H1 (cell line): ENCODE measurements at regions not wholly inside any gene's neighbourhood (a gene's known extent, or its start where the extent isn't known, plus 50 kb on each side); places are given as distances from the start of the nearest gene placed in this dataset.

Experiments used
- CTCF ChIA-PET: fragments of 300-600 bp; sonication (Branson Sonifier 250); formaldehyde crosslinking; loops from one replicate; lab custom pipeline; 2021; ENCODE audit not compliant: partially characterized antibody; lab: Charles Lee
- POLR2A ChIA-PET: fragments of 300-600 bp; sonication (Branson Sonifier 250); formaldehyde crosslinking; loops from one replicate; lab custom pipeline; 2021; ENCODE audit warnings: inconsistent platforms; ENCODE audit not compliant: partially characterized antibody; lab: Charles Lee
- DNase-seq, 2 experiments: peaks; one replicate each; pipeline versions ENCODE4 v3.0.0 to v3.0.0-alpha.2; 2010 to 2022; ENCODE audit warnings: low spot score in 2 of 2, low read depth in 1 of 2, mixed read lengths in 1 of 2
- FAIRE-seq: peaks from 2 replicates; lab custom pipeline; 2011; peaks lifted over from hg19 to GRCh38; lab: Jason Lieb, UNC
- H2AFZ ChIP-seq: 2 replicates; pipeline ENCODE4 v1.8.1; 2012; ENCODE audit warnings: low read length, inconsistent platforms
- H2AK5ac ChIP-seq: 2 replicates; pipeline ENCODE4 v1.6.1; 2013; ENCODE audit warnings: low read depth, low read length
- H2BK120ac ChIP-seq: replicated peaks from 2 replicates; pipeline ENCODE3; 2013; ENCODE audit warnings: low read depth, low read length, inconsistent platforms
- H2BK12ac ChIP-seq: 2 replicates; pipeline ENCODE4 v1.6.1; 2013; ENCODE audit warnings: low read depth, low read length
- H2BK15ac ChIP-seq: 2 replicates; pipeline ENCODE4 v1.6.1; 2013; ENCODE audit warnings: low read length
- H2BK20ac ChIP-seq: 2 replicates; pipeline ENCODE4 v1.6.1; 2013; ENCODE audit warnings: low read length
- H2BK5ac ChIP-seq: 2 replicates; pipeline ENCODE4 v1.6.1; 2013; ENCODE audit warnings: low read depth, low read length
- H3K14ac ChIP-seq: 2 replicates; pipeline ENCODE4 v1.6.1; 2013; ENCODE audit warnings: inconsistent platforms; ENCODE audit not compliant: insufficient read length
- H3K18ac ChIP-seq: 2 replicates; pipeline ENCODE4 v1.6.1; 2013; ENCODE audit warnings: low read length; ENCODE audit errors: extremely low read depth
- H3K23ac ChIP-seq: 2 replicates; pipeline ENCODE4 v1.6.1; 2013; ENCODE audit warnings: inconsistent platforms; ENCODE audit not compliant: insufficient read length
- H3K23me2 ChIP-seq: 2 replicates; pipeline ENCODE4 v1.6.1; 2013; ENCODE audit warnings: low read depth, low read length
- H3K27ac ChIP-seq: 2 replicates; pipeline ENCODE4 v1.6.1; 2011; ENCODE audit warnings: low read depth, low read length, inconsistent platforms
- H3K27me3 ChIP-seq, 4 experiments: replicated peaks in 1 of 4; 1 replicate in 1 of 4; 2 replicates in 3 of 4; pipeline versions ENCODE4 v1.6.1 to v1.8.1; 2011 to 2013; ENCODE audit warnings: low read length in 3 of 4, mild to moderate bottlenecking in 3 of 4, inconsistent platforms in 2 of 4, mixed read lengths in 2 of 4, moderate library complexity in 1 of 4; ENCODE audit not compliant: control insufficient read depth in 3 of 4, insufficient read depth in 3 of 4; ENCODE audit errors: extremely low read depth in 1 of 4
- H3K36me3 ChIP-seq, 4 experiments: 2 replicates each; pipeline versions ENCODE4 v1.6.1 to v1.8.1; 2011 to 2013; ENCODE audit warnings: mild to moderate bottlenecking in 4 of 4, low read length in 3 of 4, moderate library complexity in 2 of 4, control low read depth in 1 of 4, inconsistent platforms in 1 of 4; ENCODE audit not compliant: insufficient read depth in 4 of 4, control insufficient read depth in 2 of 4
- H3K4ac ChIP-seq: replicated peaks from 2 replicates; pipeline ENCODE3; 2013; ENCODE audit warnings: low read length, low read depth, mixed read lengths, inconsistent platforms; ENCODE audit not compliant: insufficient read length
- H3K4me1 ChIP-seq, 4 experiments: replicated peaks in 1 of 4; 1 replicate in 1 of 4; 2 replicates in 3 of 4; pipeline versions ENCODE4 v1.6.1 to v1.8.1; 2011 to 2013; ENCODE audit warnings: low read length in 3 of 4, inconsistent platforms in 2 of 4, mixed read lengths in 1 of 4; ENCODE audit not compliant: insufficient read depth in 4 of 4, control insufficient read depth in 3 of 4
- H3K4me2 ChIP-seq, 2 experiments: 2 replicates each; pipeline versions ENCODE4 v1.6.1 to v1.8.1; 2011 to 2013; ENCODE audit warnings: low read depth in 2 of 2, low read length in 2 of 2, control low read depth in 1 of 2, inconsistent platforms in 1 of 2, mild to moderate bottlenecking in 1 of 2; ENCODE audit not compliant: insufficient read depth in 1 of 2
- H3K4me3 ChIP-seq, 4 experiments: fragments of 200-600, 300-600 bp in 1 of 4; sonication (generic), shearing (Covaris generic), sonication (Bioruptor Twin) in 1 of 4; 2 replicates each; pipeline versions ENCODE4 v1.5.1 to v1.8.1; 2011 to 2016; ENCODE audit warnings: low read length in 4 of 4, low read depth in 3 of 4, control low read depth in 2 of 4, inconsistent platforms in 2 of 4, mild to moderate bottlenecking in 2 of 4, mixed read lengths in 1 of 4, moderate library complexity in 1 of 4; ENCODE audit not compliant: insufficient read depth in 2 of 4; ENCODE audit errors: extremely low read depth in 1 of 4
- H3K56ac ChIP-seq: replicated peaks from 2 replicates; pipeline ENCODE3; 2013; ENCODE audit warnings: low read depth, mild to moderate bottlenecking, mixed read lengths, low read length, inconsistent platforms; ENCODE audit not compliant: insufficient read length
- H3K79me1 ChIP-seq: 2 replicates; pipeline ENCODE4 v1.6.1; 2013; ENCODE audit warnings: low read depth, low read length, control low read depth
- H3K79me2 ChIP-seq, 2 experiments: 2 replicates each; pipeline versions ENCODE4 v1.6.1 to v1.8.1; 2012 to 2013; ENCODE audit warnings: low read length in 2 of 2, mild to moderate bottlenecking in 2 of 2, inconsistent platforms in 1 of 2; ENCODE audit not compliant: insufficient read depth in 2 of 2, control insufficient read depth in 1 of 2
- H3K9ac ChIP-seq, 4 experiments: replicated peaks in 1 of 4; 1 replicate in 1 of 4; 2 replicates in 3 of 4; pipeline versions ENCODE4 v1.6.1 to v1.8.1; 2011 to 2013; ENCODE audit warnings: low read depth in 3 of 4, low read length in 3 of 4, control low read depth in 2 of 4, mild to moderate bottlenecking in 2 of 4, moderate library complexity in 2 of 4, inconsistent platforms in 1 of 4; ENCODE audit errors: extremely low read depth in 1 of 4
- H3K9me3 ChIP-seq, 2 experiments: 2 replicates each; pipeline versions ENCODE4 v1.6.1 to v1.8.1; 2012 to 2013; ENCODE audit warnings: mild to moderate bottlenecking in 2 of 2, moderate library complexity in 2 of 2, control low read depth in 1 of 2, inconsistent platforms in 1 of 2, low read depth in 1 of 2, low read length in 1 of 2, mixed read lengths in 1 of 2; ENCODE audit not compliant: insufficient read depth in 2 of 2
- H4K20me1 ChIP-seq, 2 experiments: replicated peaks in 1 of 2; 2 replicates each; pipeline versions ENCODE3 to v1.8.1; 2011 to 2013; ENCODE audit warnings: inconsistent platforms in 2 of 2, low read length in 2 of 2, mild to moderate bottlenecking in 1 of 2; ENCODE audit not compliant: insufficient read depth in 2 of 2, control insufficient read depth in 1 of 2
- H4K5ac ChIP-seq: 2 replicates; pipeline ENCODE4 v1.6.1; 2013; ENCODE audit warnings: low read length, low read depth, mixed read lengths, inconsistent platforms; ENCODE audit not compliant: insufficient read length
- H4K8ac ChIP-seq: 2 replicates; pipeline ENCODE4 v1.8.0; 2013; ENCODE audit warnings: mild to moderate bottlenecking, moderate library complexity, low read length, inconsistent platforms; ENCODE audit not compliant: insufficient read depth; ENCODE audit errors: extremely low read depth
- H4K91ac ChIP-seq: replicated peaks from 2 replicates; pipeline ENCODE3; 2013; ENCODE audit warnings: low read length, mixed read lengths, inconsistent platforms; ENCODE audit not compliant: insufficient read length
- CHD1 ChIP-seq: IDR thresholded peaks from 2 replicates; pipeline ENCODE4 v1.6.1; 2012; ENCODE audit warnings: low read depth, low read length, improper control_type of control experiment
- HDAC6 ChIP-seq: IDR thresholded peaks from one replicate; pipeline ENCODE4 v1.7.1; 2012; ENCODE audit warnings: low read depth, mild to moderate bottlenecking, inconsistent platforms, low read length, moderate library complexity
- JUND ChIP-seq: IDR thresholded peaks from 2 replicates; pipeline ENCODE4 v1.6.1; 2011; ENCODE audit warnings: mild to moderate bottlenecking, improper control_type of control experiment, low read length
- KDM1A ChIP-seq: fragments of 200-600, 300-600 bp; sonication (generic); IDR thresholded peaks from 2 replicates; pipeline ENCODE4 v1.7.1; 2016; ENCODE audit warnings: mild to moderate bottlenecking, low read length, borderline replicate concordance
- NANOG ChIP-seq: IDR thresholded peaks from 2 replicates; pipeline ENCODE4 v1.6.1; 2011; ENCODE audit warnings: low read length, low read depth, mild to moderate bottlenecking, inconsistent platforms; ENCODE audit not compliant: insufficient read depth, poor library complexity, severe bottlenecking
- RXRA ChIP-seq: IDR thresholded peaks from 2 replicates; pipeline ENCODE4 v1.6.1; 2011; ENCODE audit warnings: low read depth, mild to moderate bottlenecking, low read length, moderate library complexity; ENCODE audit not compliant: insufficient read depth
- SAP30 ChIP-seq: fragments of 300-600 bp; sonication (generic); IDR thresholded peaks from 2 replicates; pipeline ENCODE4 v1.7.1; 2012; ENCODE audit warnings: low read length, moderate library complexity, mild to moderate bottlenecking, inconsistent platforms; ENCODE audit not compliant: insufficient read depth, insufficient replicate concordance
- SRF ChIP-seq: IDR thresholded peaks from 2 replicates; pipeline ENCODE4 v1.6.1; 2011; ENCODE audit warnings: mild to moderate bottlenecking, low read depth, low read length, moderate library complexity
- WGBS, 2 experiments: shearing (Covaris generic) in 1 of 2; methylation state at CpG; one replicate each; pipeline versions ENCODE4 v1.1.6 to v1.1.7; 2013 to 2015; ENCODE audit warnings: low lambda C conversion rate in 2 of 2, mixed read lengths in 2 of 2, inconsistent platforms in 1 of 2, low coverage in 1 of 2, missing lambda C conversion rate in 1 of 2; ENCODE audit not compliant: insufficient replicate concordance in 2 of 2, insufficient coverage in 1 of 2, insufficient read length in 1 of 2; ENCODE audit errors: extremely low coverage in 1 of 2, missing lambda C conversion rate in 1 of 2; 5-methylcytosine and 5-hydroxymethylcytosine counted together
- TF ChIP-seq, protein P1 (sequence below): IDR thresholded peaks from 2 replicates; pipeline ENCODE4 v1.6.1; 2012; ENCODE audit warnings: inconsistent platforms
- TF ChIP-seq, protein P2 (sequence below), 3 experiments: IDR thresholded peaks; 1 replicate in 2 of 3; 2 replicates in 1 of 3; pipeline versions ENCODE4 v1.5.1 to v1.6.1; 2011; ENCODE audit warnings: low read length in 3 of 3, mild to moderate bottlenecking in 3 of 3, inconsistent platforms in 2 of 3, low read depth in 1 of 3, moderate library complexity in 1 of 3; ENCODE audit not compliant: insufficient read depth in 1 of 3; ENCODE audit errors: control extremely low read depth in 1 of 3

- H3K9me3 ChIP-seq, result peaks cover 0 to 5% of the 10 kb centered on the region in 2 experiments; a peak in 1 of 4 replicates
- 86% methylated on average over 6 of the region's 6 CpGs; no CpG with 5 or more reads in 1 of the 2 experiments for WGBS, 2 experiments
- no peaks in the 10 kb centered on the region for H4K20me1 ChIP-seq
- H2AK5ac ChIP-seq, result no peak overlapping the region
- H4K5ac ChIP-seq, result no peak overlapping the region
- CTCF ChIA-PET, result no interaction called here
- no peak overlapping the region for H2BK5ac ChIP-seq
- no peak overlapping the region for H2BK12ac ChIP-seq
- no peaks in the 10 kb centered on the region for H3K79me2 ChIP-seq
- H3K4me2 ChIP-seq, result no peak overlapping the region
- no peak overlapping the region for H2BK120ac ChIP-seq
- H3K4me3 ChIP-seq, result no peak overlapping the region
- H3K56ac ChIP-seq, result no peak overlapping the region
- H3K4me1 ChIP-seq, result peaks cover 0 to 9% (median 5%) of the 10 kb centered on the region in 4 experiments; a peak in 4 of 7 replicates
- H4K91ac ChIP-seq, result no peak overlapping the region
- no peak for FAIRE-seq
- H2BK15ac ChIP-seq, result no peak overlapping the region
- no peak overlapping the region for H3K14ac ChIP-seq
- POLR2A ChIA-PET, result interaction anchor here (0.6 kb wide), 1 partner anchor 149 kb away, joined by 5 read pairs; no protein-coding TSS in a partner anchor
- H3K18ac ChIP-seq, result no peak overlapping the region
- no peaks in the 10 kb centered on the region for H3K23me2 ChIP-seq
- H2AFZ ChIP-seq, result no peak overlapping the region
- no peaks in the 10 kb centered on the region for H3K79me1 ChIP-seq
- no peaks in the 10 kb centered on the region for H3K27me3 ChIP-seq
- no peak overlapping the region for H3K23ac ChIP-seq
- no peak overlapping the region for H4K8ac ChIP-seq
- H3K9ac ChIP-seq, result no peak overlapping the region
- H3K36me3 ChIP-seq, result no peaks in the 10 kb centered on the region
- DNase-seq, result no peak
- H2BK20ac ChIP-seq, result no peak overlapping the region
- H3K27ac ChIP-seq, result no peak overlapping the region
- H3K4ac ChIP-seq, result no peak overlapping the region
- TF ChIP-seq, protein P1, sequence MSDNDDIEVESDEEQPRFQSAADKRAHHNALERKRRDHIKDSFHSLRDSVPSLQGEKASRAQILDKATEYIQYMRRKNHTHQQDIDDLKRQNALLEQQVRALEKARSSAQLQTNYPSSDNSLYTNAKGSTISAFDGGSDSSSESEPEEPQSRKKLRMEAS, result no peak
- TF ChIP-seq SAP30, result no peak
- no peak for TF ChIP-seq RXRA
- TF ChIP-seq JUND, result no peak
- TF ChIP-seq, protein P2, sequence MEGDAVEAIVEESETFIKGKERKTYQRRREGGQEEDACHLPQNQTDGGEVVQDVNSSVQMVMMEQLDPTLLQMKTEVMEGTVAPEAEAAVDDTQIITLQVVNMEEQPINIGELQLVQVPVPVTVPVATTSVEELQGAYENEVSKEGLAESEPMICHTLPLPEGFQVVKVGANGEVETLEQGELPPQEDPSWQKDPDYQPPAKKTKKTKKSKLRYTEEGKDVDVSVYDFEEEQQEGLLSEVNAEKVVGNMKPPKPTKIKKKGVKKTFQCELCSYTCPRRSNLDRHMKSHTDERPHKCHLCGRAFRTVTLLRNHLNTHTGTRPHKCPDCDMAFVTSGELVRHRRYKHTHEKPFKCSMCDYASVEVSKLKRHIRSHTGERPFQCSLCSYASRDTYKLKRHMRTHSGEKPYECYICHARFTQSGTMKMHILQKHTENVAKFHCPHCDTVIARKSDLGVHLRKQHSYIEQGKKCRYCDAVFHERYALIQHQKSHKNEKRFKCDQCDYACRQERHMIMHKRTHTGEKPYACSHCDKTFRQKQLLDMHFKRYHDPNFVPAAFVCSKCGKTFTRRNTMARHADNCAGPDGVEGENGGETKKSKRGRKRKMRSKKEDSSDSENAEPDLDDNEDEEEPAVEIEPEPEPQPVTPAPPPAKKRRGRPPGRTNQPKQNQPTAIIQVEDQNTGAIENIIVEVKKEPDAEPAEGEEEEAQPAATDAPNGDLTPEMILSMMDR (IDR thresholded peaks at IDR 0.05; ENCODE audit: control extremely low read depth in 1 of 3, insufficient read depth in 1 of 3, low read depth in 1 of 3, low read length in 3 of 3), result no peak
- no peak for TF ChIP-seq KDM1A
- no peak for TF ChIP-seq SRF
- no peak for TF ChIP-seq CHD1
- no peak for TF ChIP-seq HDAC6
- no peak for TF ChIP-seq NANOG
These were observed 152.4 kb downstream of the THBS2 start for GRCh38 chr6:169101036-169101805.
